ENCODE measurements at regions not wholly inside any gene's neighbourhood (a gene's known extent, or its start where the extent isn't known, plus 50 kb on each side); places are given as distances from the start of the nearest gene placed in this dataset.

GRCh38 chr9:89256225-89256624 is 54.8 kb upstream of the CKS2 start:
- no peak for TF ChIP-seq KDM1A (IDR thresholded peaks at IDR 0.05; ENCODE audit: borderline replicate concordance)
- no peak for TF ChIP-seq SUZ12 (IDR thresholded peaks at IDR 0.05; ENCODE audit: unreplicated experiment)
- no peak for TF ChIP-seq MTA2 (IDR thresholded peaks at IDR 0.05; ENCODE audit: low read depth)
- no peak for TF ChIP-seq GABPA (IDR thresholded peaks at IDR 0.05; ENCODE audit: low read depth)
- TF ChIP-seq SMAD1 (IDR thresholded peaks at IDR 0.05; ENCODE audit: low read depth, partially characterized antibody), result no peak
- TF ChIP-seq NR2C2 (IDR thresholded peaks at IDR 0.05; ENCODE audit: borderline replicate concordance, control insufficient read depth, insufficient read length, low read depth), result no peak

Data from GM12878 (cell line).